Psoas muscle (tissue), 7 donors: ENCODE measurements at regions not wholly inside any gene's neighbourhood (a gene's known extent, or its start where the extent isn't known, plus 50 kb on each side); places are given as distances from the start of the nearest gene placed in this dataset.

ENCODE experiments used
- ATAC-seq, 4 donors: fragments of 200-7000 bp; cut with Tn5 transposase; one replicate each; pipeline ENCODE4 v1.9.1; 2020; ENCODE audit warnings: moderate library complexity in 3 of 4, mild to moderate bottlenecking in 2 of 4
- DNase-seq, 2 donors: peaks; one replicate each; pipeline ENCODE4 v3.0.0-alpha.2; 2020
- H3K27ac ChIP-seq: fragments of 200-600 bp; one replicate; pipeline ENCODE4 v1.8.0; 2022
- H3K27me3 ChIP-seq, 3 donors: fragments of 200-600 bp in 1 of 3; one replicate each; pipeline versions ENCODE4 v1.6.1 to v1.8.0; 2013 to 2022; ENCODE audit warnings: low read length in 2 of 3, mild to moderate bottlenecking in 2 of 3, moderate library complexity in 1 of 3; ENCODE audit not compliant: insufficient read depth in 3 of 3
- H3K36me3 ChIP-seq, 2 donors: fragments of 200-600 bp in 1 of 2; one replicate each; pipeline versions ENCODE4 v1.6.1 to v1.8.0; 2013 to 2022; ENCODE audit warnings: low read depth in 1 of 2, mild to moderate bottlenecking in 1 of 2, moderate library complexity in 1 of 2; ENCODE audit not compliant: insufficient read depth in 1 of 2
- H3K4me1 ChIP-seq: fragments of 200-600 bp; one replicate; pipeline ENCODE4 v1.8.0; 2022
- H3K4me3 ChIP-seq: fragments of 200-600 bp; one replicate; pipeline ENCODE4 v1.8.0; 2022; ENCODE audit warnings: mild to moderate bottlenecking
- H3K9me3 ChIP-seq: fragments of 200-600 bp; one replicate; pipeline ENCODE4 v1.8.0; 2022
- CTCF ChIP-seq: fragments of 200-600 bp; IDR thresholded peaks from one replicate; pipeline ENCODE4 v1.8.0; 2022; ENCODE audit warnings: antibody characterized with exemption
- WGBS, 3 donors: extraction: QIAGEN DNeasy Blood & Tissue Kit; methylation state at CpG; one replicate each; pipeline versions ENCODE4 v1.1.6 to v1.1.7; 2013; 5-methylcytosine and 5-hydroxymethylcytosine counted together
- intact Hi-C, 2 donors: fragments of 100-400 bp; cut with DNase I; formaldehyde crosslinking; loops; one replicate each; pipeline versions ENCODE4 v1.11.0 to v1.14.2; 2022
- donor health status: healthy with polysubstance abuse.
- donor health status: DM: no; HTN: no; CAD: no; lungs with moderate emphysema.
- donor health status: Bipolar disorder and iron deficiency.
- donor health status: healthy.
- donor health status: DM: yes; HTN: yes; CAD: no.
- donor health status: DM: no; HTN: no; CAD: no.
- donor health status: DM: yes; HTN: yes; CAD: no.

- intact Hi-C loops, result no loop called here
- 44 to 60% (median 48%) methylated on average over 9 of the region's 9 CpGs for WGBS, 3 donors
Observed at GRCh38 chr2:118386641-118387302, 298.5 kb downstream of the INSIG2 start.

GRCh38 chr2:118380915-118381653 is 292.8 kb downstream of the INSIG2 start:
- no peak for TF ChIP-seq CTCF
- Histone ChIP-seq H3K27me3 (no peaks in the 10 kb centered on the region), H3K4me1 (no peaks in the 10 kb centered on the region), H3K4me3 (no peak overlapping the region), H3K36me3 (no peaks in the 10 kb centered on the region), H3K27ac (no peak overlapping the region), H3K9me3 (no peaks in the 10 kb centered on the region)
- intact Hi-C loops, result no loop called here
- 51 to 52% (median 52%) methylated on average over 3 of the region's 3 CpGs for WGBS, 3 donors
- no peak for ATAC-seq
- DNase-seq, result no peak

More at GRCh38 chr2:118386641-118387302, 298.5 kb downstream of the INSIG2 start:
- Histone ChIP-seq H3K4me3 (no peak overlapping the region), H3K9me3 (no peaks in the 10 kb centered on the region), H3K27me3 (no peaks in the 10 kb centered on the region), H3K27ac (no peak overlapping the region), H3K4me1 (no peaks in the 10 kb centered on the region), H3K36me3 (no peaks in the 10 kb centered on the region)
- no peak for TF ChIP-seq CTCF
- peak in 1 of 4 donors; percentile 30 for ATAC-seq
- DNase-seq, result no peak

GRCh38 chr2:118375907-118376485 is 287.7 kb downstream of the INSIG2 start:
- Histone ChIP-seq H3K9me3 (no peaks in the 10 kb centered on the region), H3K27ac (no peak overlapping the region), H3K36me3 (no peaks in the 10 kb centered on the region), H3K27me3 (no peaks in the 10 kb centered on the region), H3K4me3 (no peak overlapping the region), H3K4me1 (no peaks in the 10 kb centered on the region)
- no peak for DNase-seq
- 87 to 94% (median 90%) methylated on average over 10 of the region's 10 CpGs for WGBS, 3 donors
- ATAC-seq, result no peak
- intact Hi-C loops, result no loop called here
- TF ChIP-seq CTCF, result no peak

GRCh38 chr2:118374974-118375755 is 286.9 kb downstream of the INSIG2 start:
- intact Hi-C loops, result no loop called here
- WGBS, 3 donors, result 75 to 77% (median 77%) methylated on average over 4 of the region's 4 CpGs
- Histone ChIP-seq H3K4me1 (no peaks in the 10 kb centered on the region), H3K4me3 (no peak overlapping the region), H3K9me3 (no peaks in the 10 kb centered on the region), H3K27me3 (no peaks in the 10 kb centered on the region), H3K36me3 (no peaks in the 10 kb centered on the region), H3K27ac (no peak overlapping the region)
- no peak for DNase-seq
- no peak for TF ChIP-seq CTCF
- ATAC-seq, result no peak
